ENCODE measurements at regions not wholly inside any gene's neighbourhood (a gene's known extent, or its start where the extent isn't known, plus 50 kb on each side); places are given as distances from the start of the nearest gene placed in this dataset.

GRCh38 chr22:16699326-16699725 lies 106.7 kb upstream of the CCT8L2 start:
- TF ChIP-seq CTCF (conservative IDR thresholded peaks at IDR 0.05; ENCODE audit: low read length) = no peak
- TF ChIP-seq EZH2phosphoT487 (IDR thresholded peaks at IDR 0.05; ENCODE audit: borderline replicate concordance, low read depth, low read length) = no peak

All from OCI-LY7 (cell line).